GM12873 (cell line): ENCODE measurements at regions not wholly inside any gene's neighbourhood (a gene's known extent, or its start where the extent isn't known, plus 50 kb on each side); places are given as distances from the start of the nearest gene placed in this dataset.

Experiments used
- TF ChIP-seq, protein P1 (sequence below): IDR thresholded peaks from 2 replicates; pipeline ENCODE4 v1.5.1; 2012; ENCODE audit warnings: low read depth, mild to moderate bottlenecking, moderate library complexity, low read length, control low read depth; ENCODE audit not compliant: insufficient read depth; ENCODE audit errors: missing control alignments

DNA sequence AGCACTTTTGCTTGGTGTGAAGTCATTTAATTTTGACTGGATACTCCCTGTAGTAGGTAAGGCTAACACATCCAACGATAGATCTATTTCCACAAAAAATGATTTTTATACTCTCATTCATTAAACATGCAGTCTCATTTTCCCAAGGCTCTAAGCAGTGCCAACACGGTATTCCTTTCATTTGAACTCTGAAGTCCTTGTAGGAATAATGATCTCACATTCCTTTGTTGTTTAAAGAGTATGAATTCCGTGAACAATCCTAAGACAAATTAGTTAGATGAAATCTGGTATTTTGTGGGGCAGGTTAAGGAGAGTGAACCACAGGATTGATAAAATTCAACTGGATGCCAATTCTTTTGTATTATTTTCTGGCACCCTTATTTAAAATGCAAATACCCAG is 66.6 kb downstream of the LACC1 start:
- TF ChIP-seq, protein P1, sequence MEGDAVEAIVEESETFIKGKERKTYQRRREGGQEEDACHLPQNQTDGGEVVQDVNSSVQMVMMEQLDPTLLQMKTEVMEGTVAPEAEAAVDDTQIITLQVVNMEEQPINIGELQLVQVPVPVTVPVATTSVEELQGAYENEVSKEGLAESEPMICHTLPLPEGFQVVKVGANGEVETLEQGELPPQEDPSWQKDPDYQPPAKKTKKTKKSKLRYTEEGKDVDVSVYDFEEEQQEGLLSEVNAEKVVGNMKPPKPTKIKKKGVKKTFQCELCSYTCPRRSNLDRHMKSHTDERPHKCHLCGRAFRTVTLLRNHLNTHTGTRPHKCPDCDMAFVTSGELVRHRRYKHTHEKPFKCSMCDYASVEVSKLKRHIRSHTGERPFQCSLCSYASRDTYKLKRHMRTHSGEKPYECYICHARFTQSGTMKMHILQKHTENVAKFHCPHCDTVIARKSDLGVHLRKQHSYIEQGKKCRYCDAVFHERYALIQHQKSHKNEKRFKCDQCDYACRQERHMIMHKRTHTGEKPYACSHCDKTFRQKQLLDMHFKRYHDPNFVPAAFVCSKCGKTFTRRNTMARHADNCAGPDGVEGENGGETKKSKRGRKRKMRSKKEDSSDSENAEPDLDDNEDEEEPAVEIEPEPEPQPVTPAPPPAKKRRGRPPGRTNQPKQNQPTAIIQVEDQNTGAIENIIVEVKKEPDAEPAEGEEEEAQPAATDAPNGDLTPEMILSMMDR, result no peak

DNA sequence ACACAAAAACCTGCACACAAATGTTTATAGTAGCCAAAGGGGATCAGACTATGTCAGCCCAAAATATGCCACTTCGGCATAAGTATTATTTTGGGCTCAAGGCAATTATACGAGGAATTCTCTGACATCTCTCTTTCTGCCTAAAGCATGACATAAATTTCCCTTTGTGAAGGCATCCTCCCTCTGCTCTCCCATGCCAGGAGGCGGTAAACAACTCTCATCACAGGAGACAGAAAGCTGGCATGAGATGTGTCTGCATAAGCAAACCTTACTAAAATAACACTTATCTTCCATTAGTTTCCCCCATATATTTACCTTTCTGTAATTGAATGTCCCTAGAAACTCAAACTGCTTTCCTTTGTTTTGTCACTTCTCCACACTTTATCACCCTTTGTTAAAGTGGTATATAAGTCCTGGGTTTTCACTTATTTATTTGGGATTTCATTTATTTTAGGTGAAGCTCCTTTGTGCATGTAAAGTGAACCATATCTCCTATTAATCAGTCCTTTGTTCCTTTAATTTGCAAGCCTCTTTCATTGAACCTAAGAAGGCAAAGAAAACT is 68.3 kb downstream of the LACC1 start:
- TF ChIP-seq, protein P1, result no peak

DNA sequence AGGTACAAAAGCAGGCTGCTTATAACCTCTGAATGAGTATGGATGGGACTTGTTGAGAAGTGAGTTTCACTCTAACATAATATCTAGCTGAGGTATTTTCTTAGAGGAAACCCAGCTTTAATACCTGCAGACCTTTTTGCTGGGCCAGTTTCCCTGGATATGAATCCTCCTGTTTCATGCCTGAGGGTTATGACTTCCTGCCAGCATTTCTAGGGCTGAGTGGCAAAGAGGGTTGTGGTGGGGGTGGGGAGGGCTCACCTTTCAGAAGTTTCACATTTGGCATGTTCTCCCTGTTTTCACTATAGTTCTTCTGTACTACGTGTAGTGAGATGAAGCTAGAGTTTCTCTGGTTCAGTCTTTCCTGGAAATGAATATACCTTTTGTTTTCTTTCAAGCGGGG is 73.7 kb downstream of the LACC1 start:
- TF ChIP-seq, protein P1, result no peak

DNA sequence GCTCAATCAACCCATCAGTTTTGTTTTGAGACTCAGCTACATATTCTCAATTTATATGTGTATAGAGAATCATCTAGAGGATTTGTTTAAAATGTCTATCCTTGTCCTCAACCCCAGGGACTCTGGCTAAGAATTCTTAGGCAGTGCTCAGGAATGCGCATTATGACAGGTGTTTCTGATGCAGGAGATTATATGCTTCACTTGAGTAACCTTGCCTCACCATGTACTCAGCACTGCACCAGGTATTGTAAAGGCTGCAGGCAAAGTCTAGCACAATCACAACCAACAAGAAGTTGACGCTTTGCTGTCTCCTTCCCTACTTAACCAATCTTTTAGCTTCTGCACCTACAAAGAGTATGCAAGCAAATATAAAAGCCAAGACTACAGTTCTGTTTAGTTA is 79.6 kb downstream of the LACC1 start:
- TF ChIP-seq, protein P1, result no peak

DNA sequence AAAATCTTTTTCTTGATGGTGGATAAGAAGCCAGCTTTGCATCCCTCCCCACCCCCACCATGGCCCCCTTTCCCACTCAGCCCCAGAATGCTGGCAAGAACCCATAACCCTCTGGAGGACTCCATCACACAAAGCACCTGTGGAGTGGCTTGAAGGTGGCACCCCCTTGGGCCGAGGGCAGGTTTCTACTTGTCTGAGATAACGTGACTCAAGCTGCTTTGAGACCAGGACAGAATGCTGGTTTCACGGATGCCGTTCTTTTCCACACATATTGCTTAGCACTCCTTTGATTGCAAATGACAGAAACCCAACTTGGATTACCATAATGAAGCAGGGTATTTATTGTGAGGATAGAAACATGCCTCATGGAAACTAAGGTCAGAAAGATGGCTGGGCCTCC is 82.2 kb downstream of the LACC1 start:
- TF ChIP-seq, protein P1, result no peak

DNA sequence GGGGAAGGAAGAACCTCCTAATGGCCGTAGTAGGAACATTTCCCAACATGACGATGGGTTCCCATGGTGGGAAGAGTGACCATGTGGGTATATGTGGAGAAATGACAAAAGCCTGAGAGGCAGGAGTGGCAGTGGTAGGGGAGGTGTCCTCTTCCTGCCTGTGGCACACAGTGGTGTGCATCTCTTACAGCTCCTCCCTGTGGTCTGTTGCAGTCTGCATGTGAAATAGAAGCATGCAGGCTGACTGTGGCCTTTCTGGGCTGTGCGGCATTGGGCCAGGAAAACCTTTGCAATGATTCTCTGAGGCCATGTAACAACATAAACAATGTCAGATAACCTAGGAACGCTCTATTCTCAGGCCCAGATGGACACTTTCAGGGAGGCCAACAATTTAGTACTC is 84.0 kb downstream of the LACC1 start:
- TF ChIP-seq, protein P1, result peak; percentile 29

DNA sequence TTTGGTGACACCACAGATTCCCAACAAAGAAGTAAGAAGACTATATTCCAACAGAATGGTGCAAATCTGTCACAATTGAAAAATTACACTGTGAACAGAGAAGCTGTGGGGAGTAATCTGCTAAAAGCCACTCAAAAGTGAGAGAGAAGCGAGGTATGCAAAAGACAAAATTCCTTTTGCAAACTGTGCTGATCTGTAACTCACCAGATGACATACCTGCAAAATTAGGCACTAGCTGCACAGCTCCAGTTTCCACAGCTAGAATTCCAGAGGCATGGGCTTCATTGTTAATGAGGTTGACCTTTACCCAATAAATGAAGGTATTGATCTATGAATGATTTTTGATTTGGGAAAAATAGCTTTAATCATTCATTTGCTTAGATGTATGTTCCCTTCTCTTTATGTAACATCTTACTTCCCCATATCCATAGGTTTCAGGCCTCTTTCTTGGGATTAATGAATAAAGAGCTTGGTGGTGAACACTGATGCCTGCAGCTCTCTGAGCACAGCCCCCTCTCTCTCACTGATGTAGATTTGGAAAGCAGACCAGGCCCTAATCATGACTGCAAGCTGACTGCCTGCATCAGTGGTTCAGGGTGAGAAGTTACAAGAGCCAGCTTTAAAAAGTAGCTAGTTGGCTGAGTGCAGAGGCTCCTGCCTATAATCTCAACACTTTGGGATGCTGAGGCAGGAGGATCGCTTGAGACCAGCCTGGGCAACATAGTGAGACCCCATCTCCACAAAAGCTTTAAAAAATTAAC is 85.2 kb downstream of the LACC1 start:
- TF ChIP-seq, protein P1, result no peak
